NT2/D1 (cell line): ENCODE measurements at regions not wholly inside any gene's neighbourhood (a gene's known extent, or its start where the extent isn't known, plus 50 kb on each side); places are given as distances from the start of the nearest gene placed in this dataset.

ENCODE experiments used
- SUZ12 ChIP-seq: IDR thresholded peaks from 2 replicates; pipeline ENCODE4 v1.6.1; 2011; ENCODE audit not compliant: insufficient read length, insufficient read depth; ENCODE audit errors: extremely low read depth
- YY1 ChIP-seq: IDR thresholded peaks from 2 replicates; pipeline ENCODE4 v1.6.1; 2011; ENCODE audit not compliant: insufficient read length, insufficient read depth

- TF ChIP-seq SUZ12 (no peak), YY1 (no peak)
These were observed 1979.9 kb upstream of the PRR20A start for GRCh38 chr13:55160867-55161266.
